Transverse colon (tissue), 4 donors: ENCODE measurements at regions not wholly inside any gene's neighbourhood (a gene's known extent, or its start where the extent isn't known, plus 50 kb on each side); places are given as distances from the start of the nearest gene placed in this dataset.

Experiments
- CTCF ChIP-seq, 5 experiments: fragments of 200-600 bp in 3 of 5; fragments of 450-650 bp in 2 of 5; sonication (generic) in 3 of 5; IDR thresholded peaks; 1 replicate in 2 of 5; 2 replicates in 3 of 5; pipeline ENCODE4 v1.5.1; 2016 to 2017; ENCODE audit warnings: antibody characterized with exemption in 5 of 5, inconsistent platforms in 3 of 5, mild to moderate bottlenecking in 2 of 5, moderate library complexity in 1 of 5
- EP300 ChIP-seq: sonication (generic); formaldehyde crosslinking; IDR thresholded peaks from one replicate; pipeline ENCODE4 v1.6.1; 2017; ENCODE audit warnings: antibody characterized with exemption, low read depth
- POLR2A ChIP-seq: fragments of 450-650 bp; IDR thresholded peaks from one replicate; pipeline ENCODE4 v1.6.1; 2016; ENCODE audit warnings: antibody characterized with exemption, mild to moderate bottlenecking, moderate library complexity
- POLR2AphosphoS5 ChIP-seq, 3 donors: sonication (generic); formaldehyde crosslinking; IDR thresholded peaks; one replicate each; pipeline ENCODE4 v1.6.1; 2016; ENCODE audit warnings: antibody characterized with exemption in 3 of 3

GRCh38 chr12:24049728-24050127 lies 100.3 kb upstream of the SOX5 start:
- TF ChIP-seq CTCF (IDR thresholded peaks at IDR 0.05) (no peak), EP300 (no peak), POLR2AphosphoS5 (IDR thresholded peaks at IDR 0.05) (no peak), POLR2A (no peak)
